ENCODE measurements at regions not wholly inside any gene's neighbourhood (a gene's known extent, or its start where the extent isn't known, plus 50 kb on each side); places are given as distances from the start of the nearest gene placed in this dataset.

GRCh38 chr2:181145645-181146044, 165.2 kb downstream of the UBE2E3 start:
- Histone ChIP-seq H3K4me1 (ENCODE audit: control insufficient read depth, insufficient read depth, low read length) (no peaks in the 10 kb centered on the region), H2AK5ac (ENCODE audit: low read depth, low read length) (no peak overlapping the region), H3K14ac (replicated peaks; ENCODE audit: low read depth, low read length) (no peak overlapping the region), H3K9me3 (ENCODE audit: control insufficient read depth, insufficient read depth, low read length) (no peaks in the 10 kb centered on the region), H4K91ac (ENCODE audit: insufficient read depth, low read depth, low read length) (no peak overlapping the region), H4K8ac (ENCODE audit: low read depth in 2 of 2, low read length in 2 of 2) (no peak overlapping the region), H4K5ac (ENCODE audit: low read depth, low read length) (no peak overlapping the region), H3K23ac (ENCODE audit: low read depth, low read length) (no peak overlapping the region), H2AK9ac (replicated peaks; ENCODE audit: low read depth, low read length, poor library complexity) (no peak overlapping the region), H2BK20ac (ENCODE audit: low read depth, low read length) (no peak overlapping the region), H3K4me3 (ENCODE audit: insufficient read depth, low read depth, low read length) (no peak overlapping the region), H3K36me3 (ENCODE audit: control insufficient read depth, insufficient read depth, low read length) (no peaks in the 10 kb centered on the region), H3K27ac (ENCODE audit: insufficient read depth, low read length) (no peak overlapping the region), H3K79me1 (ENCODE audit: low read depth in 1 of 2, low read length in 2 of 2) (no peaks in the 10 kb centered on the region), H2BK120ac (ENCODE audit: low read depth, low read length) (no peak overlapping the region), H3K18ac (ENCODE audit: low read depth, low read length) (no peak overlapping the region), H3K9ac (ENCODE audit: low read depth, low read length) (no peak overlapping the region), H3K4me2 (ENCODE audit: low read depth, low read length) (no peak overlapping the region), H2AFZ (replicated peaks; ENCODE audit: low read length, poor library complexity) (no peak overlapping the region), H3K4ac (ENCODE audit: low read depth, low read length) (no peak overlapping the region), H2BK15ac (ENCODE audit: low read depth, low read length) (no peak overlapping the region), H3K9me1 (ENCODE audit: insufficient read depth, low read length) (no peaks in the 10 kb centered on the region), H3K27me3 (ENCODE audit: control insufficient read depth, insufficient read depth, low read length) (no peaks in the 10 kb centered on the region), H2BK5ac (ENCODE audit: low read depth, low read length, poor library complexity, severe bottlenecking) (no peak overlapping the region), H3K56ac (ENCODE audit: extremely low read depth, insufficient read depth, low read length) (no peak overlapping the region), H4K20me1 (ENCODE audit: insufficient read depth, low read length) (no peaks in the 10 kb centered on the region)
- dilution Hi-C loops (cut with HindIII; ENCODE audit: low sequenced_read_pairs, unreplicated experiment): no loop called here
- TF ChIP-seq SMC3 (IDR thresholded peaks at IDR 0.05; ENCODE audit: low read depth, low read length) (no peak), USF2 (IDR thresholded peaks at IDR 0.05; ENCODE audit: low read depth, low read length) (no peak), NFE2L2 (IDR thresholded peaks at IDR 0.05; ENCODE audit: low read depth, low read length) (no peak), RAD21 (IDR thresholded peaks at IDR 0.05; ENCODE audit: low read length) (no peak), MXI1 (IDR thresholded peaks at IDR 0.05; ENCODE audit: borderline replicate concordance, low read depth, low read length) (no peak), MAFK (IDR thresholded peaks at IDR 0.05; ENCODE audit: low read depth, low read length) (no peak)
- ATAC-seq (ENCODE audit: low read depth) (no peak), DNase-seq (no peak)
- in situ Hi-C loops (cut with MboI; ENCODE audit: low sequenced_read_pairs): no loop called here
- POLR2A ChIA-PET (ENCODE audit: unreplicated experiment): no interaction called here
- BruUV-seq (replicated peaks): no TSS peak
- WGBS, 2 experiments (ENCODE audit: extremely low coverage in 2 of 2, insufficient read length in 1 of 2): 94% methylated on average over 3 of the region's 22 CpGs; no CpG with 5 or more reads in 1 of the 2 experiments
- intact Hi-C loops (cut with micrococcal nuclease): no loop called here
- CTCF ChIA-PET: no interaction called here
